GM21515 (cell line): ENCODE measurements at regions not wholly inside any gene's neighbourhood (a gene's known extent, or its start where the extent isn't known, plus 50 kb on each side); places are given as distances from the start of the nearest gene placed in this dataset.
"Not testable (repeated sequence)": the region's sequence is repeated elsewhere in the genome, so short reads cannot be mapped to it uniquely, and the experiment has no call there.

Source experiments
- ATAC-seq: cut with Tn5 transposase; IDR thresholded peaks from one replicate; pipeline ENCODE4 v1.9.1; 2021; ENCODE audit not compliant: unreplicated experiment

GRCh38 chr6:140731741-140732140 is 1357.3 kb upstream of the CITED2 start:
- ATAC-seq, result no peak

GRCh38 chr6:140729521-140729920 is 1355.1 kb upstream of the CITED2 start:
- ATAC-seq, result no peak

- no peak for ATAC-seq
Measured at GRCh38 chr6:140718021-140718420, 1343.6 kb upstream of the CITED2 start.

- ATAC-seq, result no peak
Measured at GRCh38 chr6:140713495-140713894, 1339.0 kb upstream of the CITED2 start.

GRCh38 chr6:140711019-140711613 is 1336.7 kb upstream of the CITED2 start:
- no peak for ATAC-seq

GRCh38 chr6:140708441-140708840 is 1334.0 kb upstream of the CITED2 start:
- ATAC-seq, result no peak

- ATAC-seq, result not testable (repeated sequence)
Measured at GRCh38 chr6:140704008-140704407, 1329.6 kb upstream of the CITED2 start.

- ATAC-seq, result no peak
Measured at GRCh38 chr6:140697585-140697984, 1323.1 kb upstream of the CITED2 start.

- ATAC-seq, result no peak
Measured at GRCh38 chr6:140684776-140685550, 1310.5 kb upstream of the CITED2 start.

GRCh38 chr6:140677781-140678528 is 1303.5 kb upstream of the CITED2 start:
- ATAC-seq, result no peak

- ATAC-seq, result no peak
Measured at GRCh38 chr6:140671926-140672325, 1297.5 kb upstream of the CITED2 start.

- no peak for ATAC-seq
Measured at GRCh38 chr6:140670021-140670420, 1295.6 kb upstream of the CITED2 start.

- ATAC-seq, result no peak
Measured at GRCh38 chr6:140669321-140669720, 1294.9 kb upstream of the CITED2 start.

GRCh38 chr6:140663772-140664171 is 1289.3 kb upstream of the CITED2 start:
- ATAC-seq, result no peak

GRCh38 chr6:140663094-140663493 is 1288.6 kb upstream of the CITED2 start:
- ATAC-seq, result no peak

GRCh38 chr6:140661691-140662090 is 1287.2 kb upstream of the CITED2 start:
- no peak for ATAC-seq

- no peak for ATAC-seq
Measured at GRCh38 chr6:140660295-140660694, 1285.8 kb upstream of the CITED2 start.

- no peak for ATAC-seq
Measured at GRCh38 chr6:140653972-140654371, 1279.5 kb upstream of the CITED2 start.

- ATAC-seq, result no peak
Measured at GRCh38 chr6:140653506-140653905, 1279.1 kb upstream of the CITED2 start.

- ATAC-seq, result not testable (repeated sequence)
Measured at GRCh38 chr6:140649502-140649901, 1275.1 kb upstream of the CITED2 start.

GRCh38 chr6:140647322-140647721 is 1272.9 kb upstream of the CITED2 start:
- not testable (repeated sequence) for ATAC-seq

- ATAC-seq, result no peak
Measured at GRCh38 chr6:140644017-140644416, 1269.6 kb upstream of the CITED2 start.
